ENCODE measurements at regions not wholly inside any gene's neighbourhood (a gene's known extent, or its start where the extent isn't known, plus 50 kb on each side); places are given as distances from the start of the nearest gene placed in this dataset.
"Not testable (repeated sequence)": the region's sequence is repeated elsewhere in the genome, so short reads cannot be mapped to it uniquely, and the experiment has no call there.

GRCh38 chr4:132269303-132269990 lies 879.6 kb upstream of the PCDH10 start:
- no peak for DNase-seq

- no peak for DNase-seq
Observed at GRCh38 chr4:132275583-132276121, 873.4 kb upstream of the PCDH10 start.

GRCh38 chr4:132276185-132276584 lies 872.9 kb upstream of the PCDH10 start:
- no peak for DNase-seq

GRCh38 chr4:132276989-132277388 lies 872.1 kb upstream of the PCDH10 start:
- DNase-seq, result no peak

GRCh38 chr4:132281733-132282132 lies 867.4 kb upstream of the PCDH10 start:
- DNase-seq, result no peak

GRCh38 chr4:132284910-132285426 lies 864.1 kb upstream of the PCDH10 start:
- DNase-seq, result no peak

GRCh38 chr4:132297346-132297745 lies 851.7 kb upstream of the PCDH10 start:
- no peak for DNase-seq

GRCh38 chr4:132299841-132300240 lies 849.3 kb upstream of the PCDH10 start:
- DNase-seq, result no peak

- no peak for DNase-seq
Observed at GRCh38 chr4:132312521-132312920, 836.6 kb upstream of the PCDH10 start.

GRCh38 chr4:132313852-132314251 lies 835.2 kb upstream of the PCDH10 start:
- DNase-seq, result no peak

GRCh38 chr4:132316738-132317137 lies 832.4 kb upstream of the PCDH10 start:
- DNase-seq, result no peak

GRCh38 chr4:132317923-132318322 lies 831.2 kb upstream of the PCDH10 start:
- no peak for DNase-seq

GRCh38 chr4:132328761-132329160 lies 820.3 kb upstream of the PCDH10 start:
- no peak for DNase-seq

GRCh38 chr4:132330994-132331393 lies 818.1 kb upstream of the PCDH10 start:
- no peak for DNase-seq

GRCh38 chr4:132332932-132333723 lies 816.0 kb upstream of the PCDH10 start:
- no peak for DNase-seq

GRCh38 chr4:132333724-132334047 lies 815.4 kb upstream of the PCDH10 start:
- DNase-seq, result no peak

- no peak for DNase-seq
Observed at GRCh38 chr4:132334081-132334480, 815.0 kb upstream of the PCDH10 start.

- DNase-seq, result peak; percentile 90
Observed at GRCh38 chr4:132344924-132345828, 803.9 kb upstream of the PCDH10 start.

- no peak for DNase-seq
Observed at GRCh38 chr4:132346016-132346415, 803.1 kb upstream of the PCDH10 start.

GRCh38 chr4:132351606-132352005 lies 797.5 kb upstream of the PCDH10 start:
- not testable (repeated sequence) for DNase-seq

GRCh38 chr4:132382243-132382642 lies 766.9 kb upstream of the PCDH10 start:
- no peak for DNase-seq

GRCh38 chr4:132383571-132384199 lies 765.4 kb upstream of the PCDH10 start:
- DNase-seq, result no peak

GRCh38 chr4:132384709-132385108 lies 764.4 kb upstream of the PCDH10 start:
- no peak for DNase-seq

Data from NCI-H446 treated with DMSO at 0.1 percent for 48 hours (cell line).